ENCODE measurements at regions not wholly inside any gene's neighbourhood (a gene's known extent, or its start where the extent isn't known, plus 50 kb on each side); places are given as distances from the start of the nearest gene placed in this dataset.

DNA sequence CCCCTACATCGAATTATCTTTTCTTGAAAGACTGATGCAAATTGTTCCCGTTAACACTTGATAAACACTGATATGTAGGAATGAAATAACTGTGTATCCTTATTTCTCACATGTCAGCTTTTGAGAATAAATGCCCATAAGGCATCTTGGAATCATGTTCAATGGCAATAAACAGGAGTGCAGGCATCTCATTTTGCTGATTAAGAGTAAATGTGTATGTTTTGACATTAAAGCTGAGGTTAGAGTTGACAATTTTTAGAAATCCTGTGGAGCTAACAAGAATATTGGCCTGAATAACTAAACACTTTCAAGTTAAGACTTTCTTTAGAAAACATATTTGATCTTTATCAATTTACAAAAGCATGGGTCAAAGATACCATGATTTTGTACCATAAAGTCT, 646.2 kb upstream of the MIR17HG start:
- TF ChIP-seq EZH2 (IDR thresholded peaks at IDR 0.05; ENCODE audit: borderline replicate concordance, low read depth, low read length, poor library complexity, severe bottlenecking) (no peak), CTCF (conservative IDR thresholded peaks at IDR 0.05; ENCODE audit: low read depth, low read length) (no peak)
- BruUV-seq (replicated peaks) = no TSS peak

DNA sequence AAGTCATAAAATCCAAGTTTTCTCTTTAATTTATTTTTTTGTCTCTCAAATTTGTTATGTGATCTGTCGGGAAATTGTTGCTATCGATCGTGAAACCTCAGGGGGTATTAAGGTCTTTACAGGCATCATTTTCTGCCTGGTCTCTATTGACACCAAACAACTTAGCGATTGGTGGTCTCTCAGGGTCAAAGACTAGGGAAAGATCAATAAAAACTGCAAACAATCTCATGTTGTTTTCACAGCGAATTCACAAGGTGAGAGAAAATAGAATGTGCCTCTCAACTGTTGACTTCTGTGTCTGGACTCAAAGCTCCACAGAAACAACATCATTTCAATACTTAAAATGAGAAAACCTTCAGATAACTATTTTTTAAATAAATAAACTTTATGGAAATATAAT, 645.4 kb upstream of the MIR17HG start:
- Histone ChIP-seq H3K27me3 (replicated peaks; ENCODE audit: insufficient read depth, low read depth, low read length, poor library complexity) (no peaks in the 10 kb centered on the region), H3K4me1 (ENCODE audit: insufficient read depth, low read length, poor library complexity, severe bottlenecking) (no peaks in the 10 kb centered on the region), H3K4me3 (ENCODE audit: low read depth, low read length, poor library complexity, severe bottlenecking) (no peak overlapping the region), H3K9me3 (ENCODE audit: low read depth, low read length, poor library complexity, severe bottlenecking) (no peaks in the 10 kb centered on the region), H3K36me3 (ENCODE audit: insufficient read depth, low read length, poor library complexity, severe bottlenecking) (no peaks in the 10 kb centered on the region), H3K27ac (ENCODE audit: low read depth, low read length, poor library complexity, severe bottlenecking) (no peak overlapping the region)
- POLR2A ChIA-PET (ENCODE audit: low non-redundant PET) = no interaction called here
- no peak for DNase-seq (ENCODE audit: low spot score)
- no TSS peak for BruUV-seq (replicated peaks)
- intact Hi-C loops (cut with micrococcal nuclease; ENCODE audit: unreplicated experiment) = no loop called here
- CTCF ChIA-PET = no interaction called here
- TF ChIP-seq CTCF (conservative IDR thresholded peaks at IDR 0.05; ENCODE audit: low read depth, low read length) (no peak), EZH2 (IDR thresholded peaks at IDR 0.05; ENCODE audit: borderline replicate concordance, low read depth, low read length, poor library complexity, severe bottlenecking) (no peak)

More for the DNA sequence above, 646.2 kb upstream of the MIR17HG start:
- no peaks in the 10 kb centered on the region for H3K4me1 ChIP-seq (ENCODE audit: insufficient read depth, low read length, poor library complexity, severe bottlenecking)
- POLR2A ChIA-PET (ENCODE audit: low non-redundant PET) = no interaction called here
- CTCF ChIA-PET = no interaction called here
- DNase-seq (ENCODE audit: low spot score) = no peak
- no peak overlapping the region for H3K4me3 ChIP-seq (ENCODE audit: low read depth, low read length, poor library complexity, severe bottlenecking)
- no peaks in the 10 kb centered on the region for H3K9me3 ChIP-seq (ENCODE audit: low read depth, low read length, poor library complexity, severe bottlenecking)
- H3K27me3 ChIP-seq (replicated peaks; ENCODE audit: insufficient read depth, low read depth, low read length, poor library complexity) = no peaks in the 10 kb centered on the region
- no peaks in the 10 kb centered on the region for H3K36me3 ChIP-seq (ENCODE audit: insufficient read depth, low read length, poor library complexity, severe bottlenecking)
- intact Hi-C loops (cut with micrococcal nuclease; ENCODE audit: unreplicated experiment) = no loop called here
- H3K27ac ChIP-seq (ENCODE audit: low read depth, low read length, poor library complexity, severe bottlenecking) = no peak overlapping the region

DNA sequence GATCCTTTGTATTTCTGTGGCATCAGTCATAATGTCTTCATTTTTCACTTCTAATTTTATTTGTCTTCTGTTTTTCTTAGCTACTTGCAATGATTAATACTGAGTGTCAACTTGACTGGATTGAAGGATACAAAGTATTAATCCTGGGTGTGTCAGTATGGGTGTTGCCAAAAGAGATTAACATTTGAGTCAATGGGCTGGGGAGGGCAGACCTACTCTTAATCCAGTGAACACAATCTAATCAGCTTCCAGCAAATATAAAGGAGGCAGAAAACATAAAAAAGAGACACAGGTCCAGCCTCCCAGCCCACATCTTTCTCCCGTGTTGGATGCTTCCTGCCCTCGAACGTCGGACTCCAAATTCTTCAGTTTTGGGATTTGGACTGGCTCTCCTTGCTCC, 640.9 kb upstream of the MIR17HG start:
- Histone ChIP-seq H3K9me3 (ENCODE audit: low read depth, low read length, poor library complexity, severe bottlenecking) (no peaks in the 10 kb centered on the region), H3K4me3 (ENCODE audit: low read depth, low read length, poor library complexity, severe bottlenecking) (no peak overlapping the region), H3K27me3 (replicated peaks; ENCODE audit: insufficient read depth, low read depth, low read length, poor library complexity) (no peaks in the 10 kb centered on the region), H3K27ac (ENCODE audit: low read depth, low read length, poor library complexity, severe bottlenecking) (no peak overlapping the region), H3K4me1 (ENCODE audit: insufficient read depth, low read length, poor library complexity, severe bottlenecking) (no peaks in the 10 kb centered on the region), H3K36me3 (ENCODE audit: insufficient read depth, low read length, poor library complexity, severe bottlenecking) (no peaks in the 10 kb centered on the region)
- ChIA-PET CTCF (no interaction called here), POLR2A (ENCODE audit: low non-redundant PET) (no interaction called here)
- no peak for TF ChIP-seq EZH2 (IDR thresholded peaks at IDR 0.05; ENCODE audit: borderline replicate concordance, low read depth, low read length, poor library complexity, severe bottlenecking)
- intact Hi-C loops (cut with micrococcal nuclease; ENCODE audit: unreplicated experiment) = no loop called here
- no TSS peak for BruUV-seq (replicated peaks)
- DNase-seq (ENCODE audit: low spot score) = no peak

DNA sequence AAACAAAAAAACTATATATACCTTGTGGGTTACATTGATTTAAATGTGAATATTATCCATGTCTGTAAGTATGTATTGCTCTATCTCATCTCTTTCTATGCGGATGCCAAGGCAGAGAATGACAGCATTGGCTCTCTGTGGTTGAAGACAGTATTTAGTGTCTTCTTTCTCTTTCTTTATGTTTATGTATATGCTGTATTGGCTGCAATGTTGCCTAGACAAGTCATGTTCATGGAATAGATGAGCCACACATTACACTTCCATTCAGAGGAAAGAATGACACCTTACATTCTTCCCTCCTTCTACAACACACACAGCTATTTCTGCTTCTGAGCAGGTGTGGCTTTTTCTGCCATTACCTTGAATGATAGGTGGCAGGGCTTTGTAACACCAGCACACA, 639.4 kb upstream of the MIR17HG start:
- no peaks in the 10 kb centered on the region for H3K27me3 ChIP-seq (replicated peaks; ENCODE audit: insufficient read depth, low read depth, low read length, poor library complexity)
- no peak for DNase-seq (ENCODE audit: low spot score)
- TF ChIP-seq EZH2 (IDR thresholded peaks at IDR 0.05; ENCODE audit: borderline replicate concordance, low read depth, low read length, poor library complexity, severe bottlenecking) (no peak), CTCF (conservative IDR thresholded peaks at IDR 0.05; ENCODE audit: low read depth, low read length) (no peak)
- ChIA-PET CTCF (no interaction called here), POLR2A (ENCODE audit: low non-redundant PET) (no interaction called here)
- no peak overlapping the region for H3K4me3 ChIP-seq (ENCODE audit: low read depth, low read length, poor library complexity, severe bottlenecking)
- no peaks in the 10 kb centered on the region for H3K9me3 ChIP-seq (ENCODE audit: low read depth, low read length, poor library complexity, severe bottlenecking)
- H3K27ac ChIP-seq (ENCODE audit: low read depth, low read length, poor library complexity, severe bottlenecking) = no peak overlapping the region
- H3K4me1 ChIP-seq (ENCODE audit: insufficient read depth, low read length, poor library complexity, severe bottlenecking) = no peaks in the 10 kb centered on the region
- intact Hi-C loops (cut with micrococcal nuclease; ENCODE audit: unreplicated experiment) = no loop called here
- no TSS peak for BruUV-seq (replicated peaks)
- H3K36me3 ChIP-seq (ENCODE audit: insufficient read depth, low read length, poor library complexity, severe bottlenecking) = no peaks in the 10 kb centered on the region

All from A673 (cell line).